ENCODE measurements at regions not wholly inside any gene's neighbourhood (a gene's known extent, or its start where the extent isn't known, plus 50 kb on each side); places are given as distances from the start of the nearest gene placed in this dataset.

DNA sequence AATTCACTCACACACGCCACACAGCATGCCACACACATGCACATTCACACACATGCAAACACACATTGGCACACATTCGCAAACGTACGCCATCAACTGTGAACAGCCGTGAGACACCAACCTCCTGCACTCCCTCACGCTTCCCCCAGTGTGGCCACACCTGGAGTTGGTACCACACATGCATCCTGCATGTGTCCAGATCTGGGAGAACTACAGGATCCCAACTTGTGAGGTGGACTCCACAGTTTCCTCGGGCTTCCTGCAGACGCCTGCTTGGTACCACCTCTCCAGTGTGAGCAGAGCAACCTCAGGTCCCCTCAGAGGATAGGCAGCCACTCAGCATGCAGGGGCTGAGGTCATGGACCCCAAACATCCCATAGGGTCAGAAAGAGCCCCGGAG, 239.0 kb downstream of the EIPR1 start:
- DNase-seq (ENCODE audit: low spot score), result no peak

DNA sequence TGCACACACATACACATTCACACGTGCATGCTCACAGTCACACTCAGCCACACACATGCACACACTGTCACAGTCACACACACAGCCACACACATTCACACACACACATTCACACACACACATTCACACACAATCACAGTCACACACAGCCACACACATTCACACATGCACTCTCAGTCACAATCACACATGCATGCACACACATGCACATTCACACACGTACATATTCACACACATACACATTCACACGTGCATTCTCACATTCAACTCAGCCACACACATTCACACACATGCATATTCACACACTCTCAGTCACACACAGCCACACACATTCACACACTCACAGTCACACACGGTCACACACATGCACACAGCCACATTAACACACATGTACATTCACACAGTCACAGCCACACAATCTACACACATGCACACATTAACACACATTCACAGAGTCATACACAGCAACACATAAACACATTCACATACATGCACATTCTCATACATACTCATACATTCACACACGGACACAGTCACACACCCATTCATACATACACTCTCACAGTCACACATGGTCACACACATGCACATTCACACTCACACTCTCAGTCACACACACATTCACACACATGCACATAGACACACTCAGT, 239.8 kb downstream of the EIPR1 start:
- DNase-seq (ENCODE audit: low spot score), result no peak

DNA sequence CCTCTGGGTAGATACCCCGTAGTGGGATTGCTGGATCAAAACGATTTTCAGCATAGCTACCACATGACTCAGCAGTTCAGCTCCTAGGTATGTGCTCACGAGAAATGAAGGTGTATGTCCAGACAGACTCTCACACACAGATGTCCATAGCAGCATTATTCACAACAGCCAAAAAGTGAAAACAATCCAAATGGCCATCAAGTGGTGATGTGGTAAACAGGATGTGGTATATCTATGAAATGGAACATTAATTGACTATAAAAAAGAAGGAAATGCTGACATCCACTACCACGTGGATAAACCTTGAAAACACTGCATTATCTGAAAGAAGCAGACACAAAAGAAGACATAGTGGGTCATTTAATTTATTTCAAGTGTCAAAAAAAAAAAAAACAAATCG, 241.9 kb downstream of the EIPR1 start:
- no peak for DNase-seq (ENCODE audit: low spot score)

DNA sequence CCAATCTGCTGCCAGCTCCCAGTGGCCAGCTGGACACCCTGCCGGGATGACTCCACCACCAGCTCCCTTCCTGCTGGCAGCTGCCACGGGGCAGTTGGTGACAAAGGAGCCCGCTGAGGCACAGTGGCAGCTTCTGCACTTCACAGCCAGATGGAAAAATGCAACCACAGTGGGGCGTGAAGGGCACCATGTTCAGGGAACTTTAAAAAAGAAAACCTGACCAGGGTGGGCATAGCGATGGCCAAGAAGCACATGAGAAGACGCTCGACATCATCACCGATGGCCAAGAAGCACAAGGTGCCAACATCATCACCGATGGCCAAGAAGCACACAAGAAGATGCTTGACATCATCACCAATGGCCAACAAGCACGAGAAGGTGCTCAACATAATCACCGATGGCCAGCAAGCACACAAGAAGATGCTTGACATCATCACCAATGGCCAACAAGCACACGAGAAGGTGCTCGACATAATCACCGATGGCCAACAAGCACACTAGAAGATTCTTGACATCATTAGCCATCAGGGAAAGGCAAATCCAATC, 243.5 kb downstream of the EIPR1 start:
- no peak for DNase-seq (ENCODE audit: low spot score)

DNA sequence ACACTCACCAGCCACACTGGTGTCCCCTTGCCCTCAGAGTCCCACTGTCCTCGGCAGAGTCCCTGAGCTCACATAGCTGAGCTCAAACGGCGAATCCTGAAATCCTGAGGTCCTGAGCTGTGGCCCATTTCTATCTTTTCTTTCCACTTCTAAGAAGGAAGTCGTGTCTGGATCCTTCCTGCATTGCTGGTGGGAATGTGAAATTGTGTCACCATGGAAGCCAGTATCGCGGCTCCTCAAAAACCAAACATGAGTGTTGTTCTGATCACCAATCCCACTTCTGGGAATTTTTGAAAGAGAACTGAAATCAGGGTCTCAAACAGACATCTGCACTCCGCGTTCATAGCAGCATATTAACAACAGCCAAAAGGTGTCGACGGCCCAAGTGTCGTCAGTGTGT, 244.7 kb downstream of the EIPR1 start:
- no peak for DNase-seq (ENCODE audit: low spot score)

DNA sequence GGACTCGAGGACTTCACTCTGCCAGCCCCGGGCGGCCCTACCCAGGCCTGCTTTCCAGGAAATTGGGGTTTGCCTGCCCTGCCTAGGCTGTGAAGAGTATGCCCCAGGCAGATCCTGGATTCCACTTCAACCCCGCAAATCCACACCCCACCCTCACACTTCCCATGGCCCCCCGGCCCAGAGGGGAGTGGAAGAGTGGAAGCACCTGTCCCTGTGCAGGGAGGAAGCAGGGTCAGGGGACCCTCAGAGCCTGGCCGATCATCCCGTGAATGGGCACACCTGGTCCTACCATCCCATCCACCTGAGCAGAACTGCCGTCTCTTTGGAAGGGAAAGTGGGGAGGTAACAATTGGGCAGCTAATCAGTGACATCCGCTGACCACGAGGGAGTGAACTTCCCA, 245.2 kb downstream of the EIPR1 start:
- DNase-seq (ENCODE audit: low spot score), result no peak

DNA sequence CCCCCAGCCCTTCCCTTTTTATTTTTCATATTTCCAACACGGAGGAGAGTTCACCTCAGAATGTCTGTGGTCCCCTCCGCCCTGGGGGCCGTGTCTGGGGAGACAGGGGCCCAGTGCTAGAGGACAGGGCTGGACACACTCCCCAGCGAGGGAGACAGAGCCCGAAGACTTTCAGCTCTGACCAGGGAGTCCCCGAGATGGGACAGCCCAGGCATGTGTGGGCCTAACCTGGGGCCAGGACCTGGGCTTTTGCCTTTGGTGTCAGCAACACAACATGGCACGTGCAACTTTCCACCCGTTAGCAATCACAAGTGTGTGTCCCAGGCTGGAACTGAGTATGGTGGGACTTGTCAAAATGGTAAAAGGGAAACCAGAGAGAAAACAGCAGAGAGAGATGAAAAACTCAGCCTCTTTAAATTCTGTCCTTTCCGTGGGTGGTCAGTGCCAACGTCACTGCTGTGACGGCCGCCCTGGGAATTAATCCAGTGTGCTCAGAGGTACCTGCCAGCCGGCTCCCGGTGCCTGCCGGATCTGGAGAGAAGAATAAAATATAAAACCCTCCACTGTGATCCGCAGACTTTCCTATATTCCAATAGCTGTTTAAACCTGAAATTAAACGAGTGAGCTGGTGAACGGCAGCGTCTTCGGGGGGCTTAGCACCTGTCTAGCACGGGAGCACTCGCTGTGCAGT, 245.8 kb downstream of the EIPR1 start:
- no peak for DNase-seq (ENCODE audit: low spot score)

DNA sequence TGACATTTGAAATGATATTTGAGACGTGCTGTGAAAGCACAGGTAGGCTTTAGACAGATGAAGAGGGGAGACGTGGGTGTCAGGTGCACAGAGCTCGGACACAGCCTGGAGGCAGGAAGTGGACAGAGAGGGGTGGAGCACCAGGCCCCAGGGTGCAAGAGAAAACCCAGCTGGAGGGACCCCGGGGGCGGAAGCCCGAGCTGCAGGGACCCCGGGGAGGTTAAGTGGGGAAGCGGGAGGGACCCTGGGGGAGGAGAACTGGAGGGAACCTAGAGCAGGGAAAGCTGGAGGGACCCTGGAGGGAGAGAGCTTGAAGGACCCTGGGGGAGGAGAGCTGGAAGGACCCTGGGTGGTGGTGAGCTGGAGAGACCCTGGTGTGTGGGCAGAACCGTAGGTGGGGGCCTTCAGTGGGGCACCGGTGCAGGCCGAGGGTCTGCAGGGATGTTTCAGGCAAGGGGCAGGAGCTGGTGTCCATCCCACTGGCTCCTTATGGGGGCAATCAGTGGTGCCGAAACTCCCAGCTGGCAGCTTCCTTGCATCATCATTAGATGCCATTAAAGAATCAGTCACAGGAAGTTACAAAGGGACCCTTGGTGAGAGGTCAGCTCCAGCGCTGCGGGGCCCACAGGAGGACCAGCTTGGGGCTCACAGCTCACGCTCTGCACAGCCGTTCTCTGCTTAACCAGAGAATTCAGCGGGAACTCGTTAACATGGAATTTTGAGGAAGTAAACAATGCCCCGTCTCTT, 246.6 kb downstream of the EIPR1 start:
- DNase-seq (ENCODE audit: low spot score), result no peak

DNA sequence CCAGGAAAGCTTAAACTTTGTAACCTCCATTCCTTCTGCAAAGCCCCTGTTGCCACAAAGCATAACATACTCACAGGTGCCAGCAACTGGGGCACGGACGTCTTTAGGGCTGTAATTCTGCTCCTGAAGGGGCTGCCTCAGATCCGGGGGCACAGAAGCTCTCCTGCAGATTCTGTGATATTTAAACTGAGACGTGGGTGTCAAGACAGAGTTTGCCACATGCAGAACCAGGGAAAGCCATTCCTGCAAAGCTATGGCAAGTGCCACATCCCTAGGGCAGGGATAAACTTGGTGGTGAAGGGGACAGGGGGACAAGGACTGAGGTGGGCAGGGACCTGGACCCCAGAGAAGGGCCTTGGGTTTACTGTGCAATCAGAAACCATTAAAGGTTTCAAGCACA, 247.2 kb downstream of the EIPR1 start:
- no peak for DNase-seq (ENCODE audit: low spot score)

DNA sequence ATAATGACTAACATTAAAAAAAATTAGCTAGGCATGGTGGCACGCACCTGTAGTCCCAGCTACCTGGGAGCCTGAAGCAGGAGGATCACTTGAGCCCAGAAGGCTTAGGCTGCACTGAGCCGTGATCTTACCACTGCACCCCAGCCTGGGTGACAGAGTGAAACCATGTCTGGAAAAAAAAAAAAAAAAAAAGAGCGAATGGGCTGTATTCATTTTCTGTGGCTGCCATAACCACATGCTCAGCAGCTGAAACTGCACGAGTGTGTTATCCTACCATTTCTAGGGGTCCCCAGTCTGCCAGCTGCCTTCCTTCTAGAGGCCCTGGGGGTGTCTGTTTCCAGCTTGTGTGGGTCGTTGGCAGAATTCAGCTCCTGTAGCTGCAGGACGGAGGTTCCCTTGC, 247.8 kb downstream of the EIPR1 start:
- no peak for DNase-seq (ENCODE audit: low spot score)

DNA sequence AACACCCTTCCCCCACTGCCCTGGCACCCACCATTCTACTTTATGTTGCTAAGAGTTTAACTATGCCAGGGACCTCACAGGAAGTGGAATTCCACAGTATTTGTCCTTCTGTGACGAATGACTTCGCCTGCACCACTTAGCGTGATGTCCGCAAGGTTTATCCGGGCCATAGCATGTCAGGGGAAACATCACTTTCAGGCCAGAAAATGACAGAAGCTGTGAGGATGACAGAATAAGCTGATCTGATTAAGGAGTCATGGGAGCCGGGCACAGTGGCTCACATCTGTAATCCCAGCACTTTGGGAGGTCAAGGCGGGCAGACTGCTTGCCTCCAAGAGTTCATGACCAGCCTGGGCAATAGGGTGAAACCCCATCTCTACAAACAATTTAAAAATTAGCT, 248.8 kb downstream of the EIPR1 start:
- DNase-seq (ENCODE audit: low spot score), result no peak

DNA sequence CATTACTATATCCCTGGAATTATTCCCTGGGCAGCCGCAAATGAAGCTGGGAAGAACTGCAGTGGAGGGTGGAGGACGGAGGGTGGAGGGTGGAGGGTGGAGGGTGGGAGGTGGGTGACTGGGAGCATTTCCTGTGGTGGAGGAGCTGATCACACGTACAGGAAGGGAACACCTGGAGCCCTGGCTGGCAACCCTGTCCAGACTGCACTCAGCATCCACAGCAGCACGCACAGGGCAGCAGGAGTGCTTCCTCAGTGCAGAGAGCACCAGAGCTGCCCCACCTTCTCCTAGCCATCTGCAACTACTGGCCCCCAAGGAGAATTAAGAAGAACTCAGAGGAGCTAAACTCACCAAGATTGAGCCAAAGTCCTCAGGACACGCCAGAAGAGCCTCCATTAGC, 249.9 kb downstream of the EIPR1 start:
- DNase-seq (ENCODE audit: low spot score), result no peak

DNA sequence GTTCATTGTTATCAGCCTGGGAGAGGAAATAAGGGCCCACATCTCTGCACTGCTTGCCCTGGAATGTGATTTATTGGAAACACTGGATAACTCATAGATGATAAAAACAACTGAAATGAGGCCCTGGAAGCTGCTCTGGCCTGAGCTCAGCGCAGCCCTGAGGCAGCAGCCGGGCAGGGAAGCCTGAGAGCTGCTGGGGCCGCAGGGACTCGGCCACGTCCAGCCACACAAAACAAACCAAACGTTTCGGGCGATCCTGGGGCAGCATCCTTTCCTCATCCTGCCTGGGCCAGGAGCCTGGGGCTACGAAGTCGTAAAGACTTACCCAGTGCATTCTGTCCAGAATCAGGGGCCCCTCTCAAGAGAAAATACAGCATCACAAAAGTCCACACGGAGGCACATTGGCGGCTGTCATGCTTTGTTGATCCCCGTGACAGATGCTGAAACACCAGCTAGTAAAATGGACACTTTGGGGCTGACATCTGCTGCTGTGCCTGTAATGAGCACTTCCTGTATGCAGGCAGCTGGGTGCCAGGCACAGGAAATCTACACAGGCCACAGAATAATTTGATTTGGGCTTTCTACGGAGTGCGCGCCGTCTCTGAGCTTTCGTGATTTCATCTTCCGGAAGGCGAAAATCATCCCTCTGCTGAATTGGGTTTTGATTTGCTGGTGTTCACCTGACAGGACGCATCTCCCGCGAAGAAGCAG, 250.6 kb downstream of the EIPR1 start:
- DNase-seq (ENCODE audit: low spot score), result no peak

DNA sequence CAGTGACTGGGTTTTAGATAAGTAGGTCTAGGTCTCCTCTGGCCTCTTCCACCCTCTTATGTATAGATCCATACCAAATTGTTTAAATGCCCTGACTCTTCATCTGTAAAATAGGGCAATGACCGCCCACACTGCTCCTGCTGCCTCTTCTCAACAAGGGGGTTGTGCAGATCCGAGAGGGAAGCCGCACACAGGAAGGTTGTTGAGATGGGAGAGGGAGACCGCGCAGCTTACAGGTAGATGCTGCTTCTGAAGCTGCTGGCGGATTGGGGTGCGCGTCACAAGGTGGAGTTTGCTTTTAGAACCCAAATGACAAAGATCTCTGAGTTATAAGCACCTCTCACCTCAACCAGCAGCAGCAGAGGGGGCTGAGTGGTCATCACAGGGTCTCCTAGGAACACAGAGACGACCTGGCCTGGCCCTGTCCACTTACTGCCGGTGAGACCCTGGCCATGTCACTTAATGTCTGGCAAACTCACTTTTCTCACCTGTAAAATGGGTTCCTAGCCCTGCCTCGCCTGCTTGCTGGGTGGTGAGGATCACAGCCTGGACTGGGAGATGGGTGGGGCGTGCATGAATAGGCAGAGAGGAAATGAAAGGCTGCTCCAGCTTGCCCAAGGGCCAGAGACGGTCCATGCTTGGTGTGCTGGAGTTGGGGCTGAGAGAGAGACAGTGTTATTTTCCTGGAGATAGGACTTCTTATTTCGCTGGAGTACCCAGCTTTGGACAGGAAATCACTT, 251.3 kb downstream of the EIPR1 start:
- DNase-seq (ENCODE audit: low spot score), result no peak

DNA sequence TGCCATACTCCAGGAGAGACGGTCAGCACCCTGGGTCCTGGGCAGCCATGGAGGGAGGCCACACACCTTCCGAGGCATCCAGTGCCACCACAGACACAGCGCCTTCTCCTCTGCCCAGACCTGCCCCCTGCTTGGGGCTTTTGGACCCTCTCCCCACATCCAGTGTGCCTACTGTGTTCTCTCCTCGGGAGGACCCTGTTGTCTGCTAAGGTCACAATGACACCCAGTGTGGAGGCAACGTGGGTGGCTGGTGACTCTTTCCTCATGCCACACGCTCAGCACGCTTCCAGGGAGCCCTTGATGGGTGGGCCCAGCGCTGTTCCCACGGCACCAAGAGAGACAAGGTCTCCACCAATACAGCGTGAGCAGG, 251.9 kb downstream of the EIPR1 start:
- no peak for DNase-seq (ENCODE audit: low spot score)

DNA sequence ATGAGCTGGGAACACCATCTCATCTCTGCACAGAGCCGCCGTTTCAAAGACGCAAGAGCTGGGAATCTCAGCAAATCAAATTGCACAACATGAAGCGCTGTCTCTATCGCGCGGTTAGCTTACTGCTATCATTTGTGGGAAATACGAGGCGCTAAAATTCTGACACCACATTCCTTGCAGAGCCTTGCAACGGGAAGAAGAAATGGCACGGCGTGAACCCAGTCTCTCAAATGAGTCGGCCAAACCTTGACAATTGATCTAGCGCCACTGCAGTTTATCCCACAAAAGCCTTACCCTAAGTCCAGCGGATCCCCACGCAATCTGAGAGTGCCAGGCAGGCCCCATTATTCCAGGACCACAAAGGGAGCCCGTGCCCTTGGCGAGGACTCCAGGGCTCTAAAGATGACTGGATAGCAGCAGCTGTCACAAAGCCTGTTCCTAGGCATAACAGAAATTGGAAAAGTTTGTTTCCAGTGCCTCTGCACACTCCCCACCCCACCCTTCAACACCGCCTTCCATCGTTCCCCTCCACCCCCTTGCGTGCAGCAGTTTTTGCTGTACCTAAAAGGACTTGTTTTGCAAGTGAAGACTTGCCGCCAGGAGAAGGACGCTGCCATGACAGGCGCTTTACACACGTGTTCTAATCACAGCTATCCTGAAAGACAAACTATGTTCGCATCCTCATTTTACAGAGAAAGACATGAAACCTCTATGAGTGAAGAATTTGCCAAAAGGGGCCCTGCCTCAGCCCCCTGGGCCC, 252.4 kb downstream of the EIPR1 start:
- DNase-seq (ENCODE audit: low spot score), result no peak

DNA sequence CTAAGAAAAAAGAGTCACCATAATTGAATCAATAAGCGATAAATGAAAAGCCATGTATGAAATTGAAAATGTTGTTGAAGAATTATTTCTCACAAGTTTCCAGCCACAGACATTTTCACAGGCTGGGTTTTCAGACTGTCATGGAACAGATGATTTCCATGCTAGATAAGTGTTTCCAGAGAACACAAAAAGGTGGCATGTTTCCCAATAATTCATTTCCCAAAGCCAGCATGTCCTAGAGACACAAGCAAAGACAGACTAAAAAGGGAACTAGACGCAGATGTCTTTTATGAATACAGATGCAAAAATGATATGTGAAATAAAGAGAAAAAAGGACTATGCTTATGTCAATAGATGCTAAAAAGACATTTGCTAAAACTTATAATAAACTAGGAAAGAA, 255.1 kb downstream of the EIPR1 start:
- no peak for DNase-seq (ENCODE audit: low spot score)

DNA sequence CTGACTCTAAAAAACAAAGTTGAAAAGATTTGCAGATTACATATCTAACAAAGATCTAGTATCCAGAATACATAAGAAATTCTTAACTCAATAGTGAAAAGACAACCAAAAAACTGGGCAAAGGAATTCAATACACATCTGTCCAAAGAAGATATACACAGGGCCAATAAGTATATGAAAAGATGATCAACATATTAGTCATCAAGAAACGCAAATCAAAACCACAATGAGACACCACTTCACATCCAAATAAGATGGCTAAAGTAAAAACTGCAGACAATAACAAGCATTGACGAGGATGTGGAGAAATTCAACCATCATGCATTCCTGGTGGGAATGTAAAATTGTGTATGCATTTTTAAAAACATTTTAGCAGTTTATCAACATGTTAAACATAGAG, 256.0 kb downstream of the EIPR1 start:
- no peak for DNase-seq (ENCODE audit: low spot score)

DNA sequence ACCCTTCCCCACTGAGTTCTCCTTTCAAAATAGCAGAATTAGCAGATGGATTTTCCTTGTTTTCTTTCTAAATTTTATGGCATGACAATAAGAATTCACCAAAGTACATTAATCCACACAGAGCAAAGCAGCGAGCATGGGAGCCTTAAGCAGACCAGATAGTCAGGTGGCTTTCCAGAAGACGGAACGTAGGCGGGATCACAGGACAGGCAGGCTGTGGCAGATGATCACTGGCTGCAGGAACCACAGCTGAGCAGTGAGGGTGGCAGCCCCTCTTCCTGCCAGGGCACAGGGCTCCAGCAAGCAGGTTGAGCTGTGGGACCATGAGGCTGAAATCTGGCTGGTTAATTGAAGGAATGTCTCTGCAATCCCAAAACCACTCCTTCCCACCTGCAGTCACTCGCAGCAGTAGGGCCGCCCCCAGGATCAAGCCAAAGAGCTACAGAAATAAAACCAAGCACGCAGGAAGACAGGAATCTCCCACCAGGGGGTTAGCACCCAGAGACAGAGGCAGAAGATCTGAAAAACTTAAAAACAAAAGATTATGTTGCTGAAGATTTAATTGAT, 259.9 kb downstream of the EIPR1 start:
- DNase-seq (ENCODE audit: low spot score), result no peak

DNA sequence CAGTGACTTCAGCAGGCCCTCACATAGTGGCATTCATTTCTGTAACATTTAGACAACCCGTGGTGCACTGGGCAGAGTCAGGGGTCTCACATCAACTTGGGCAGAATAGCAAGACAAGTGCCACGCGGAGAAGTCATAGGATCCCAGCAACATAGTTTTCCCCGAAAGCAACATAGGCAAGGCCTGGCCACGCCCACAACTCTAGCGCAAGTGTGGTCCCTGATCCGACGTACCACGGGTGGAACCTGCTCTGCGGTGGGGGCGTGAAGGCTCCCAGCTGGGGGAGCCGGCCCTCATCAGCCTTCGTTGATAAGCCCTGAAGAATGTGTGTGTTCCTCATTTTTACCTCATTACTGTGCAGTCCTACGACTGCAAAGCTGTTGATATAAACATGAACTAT, 261.2 kb downstream of the EIPR1 start:
- DNase-seq (ENCODE audit: low spot score), result no peak

Data from HuH-7.5 (cell line).